NCI-H2029 treated with DMSO at 0.1 percent for 48 hours (cell line): ENCODE measurements at regions not wholly inside any gene's neighbourhood (a gene's known extent, or its start where the extent isn't known, plus 50 kb on each side); places are given as distances from the start of the nearest gene placed in this dataset.

ENCODE experiments used
- DNase-seq: peaks from one replicate; lab custom pipeline; 2025; lab: John Stamatoyannopoulos, UW

GRCh38 chr4:59855630-59856352 lies 1344.3 kb upstream of the ADGRL3 start:
- no peak for DNase-seq

- DNase-seq: no peak
These were observed 1331.1 kb upstream of the ADGRL3 start for GRCh38 chr4:59869056-59869455.

GRCh38 chr4:59869559-59869958 lies 1330.6 kb upstream of the ADGRL3 start:
- no peak for DNase-seq

- no peak for DNase-seq
These were observed 1318.5 kb upstream of the ADGRL3 start for GRCh38 chr4:59881632-59882031.

- no peak for DNase-seq
These were observed 1295.8 kb upstream of the ADGRL3 start for GRCh38 chr4:59904331-59904730.

GRCh38 chr4:59920416-59920815 lies 1279.7 kb upstream of the ADGRL3 start:
- DNase-seq: no peak

GRCh38 chr4:59925290-59925689 lies 1274.8 kb upstream of the ADGRL3 start:
- DNase-seq: no peak

DNA sequence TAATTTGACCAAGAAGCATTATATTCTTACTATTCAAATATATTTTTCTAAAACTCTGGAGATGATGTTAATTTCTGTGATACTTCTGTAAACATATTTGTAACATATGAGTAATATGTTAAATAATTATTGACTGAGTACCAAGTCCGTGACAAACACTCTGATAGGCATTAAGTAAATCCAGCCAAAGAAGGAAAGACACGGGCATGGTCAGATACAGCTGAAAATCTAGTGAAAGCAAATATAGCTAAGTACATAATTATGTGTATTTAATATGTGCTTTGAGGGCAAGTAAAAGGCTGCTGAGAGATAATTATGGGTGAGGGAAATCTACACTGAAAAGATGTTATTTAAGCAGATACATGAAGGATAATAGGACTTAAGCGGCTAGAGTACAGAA lies 1263.6 kb upstream of the ADGRL3 start:
- peak; percentile 13 for DNase-seq

- DNase-seq: no peak
These were observed 1262.0 kb upstream of the ADGRL3 start for GRCh38 chr4:59938166-59938565.

- DNase-seq: no peak
These were observed 1254.8 kb upstream of the ADGRL3 start for GRCh38 chr4:59945277-59945676.

DNA sequence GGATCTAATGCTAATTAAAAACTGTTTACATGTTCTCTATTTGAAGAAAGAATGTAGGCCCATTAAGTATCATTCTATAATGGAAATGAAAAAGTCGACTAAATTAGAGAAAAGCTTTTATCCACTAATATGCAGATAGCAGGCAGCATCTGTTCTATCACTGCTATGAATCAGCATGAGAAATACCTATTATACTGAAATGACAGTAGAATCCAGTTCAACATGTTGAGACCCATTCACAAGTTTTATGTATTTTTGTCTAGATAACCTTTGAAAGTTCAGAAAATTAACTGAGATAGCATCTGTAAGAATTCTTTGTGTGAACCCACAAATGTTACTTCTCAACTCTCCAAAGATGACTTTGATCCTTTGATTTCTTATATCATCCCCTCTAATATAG lies 1254.4 kb upstream of the ADGRL3 start:
- DNase-seq: no peak

DNA sequence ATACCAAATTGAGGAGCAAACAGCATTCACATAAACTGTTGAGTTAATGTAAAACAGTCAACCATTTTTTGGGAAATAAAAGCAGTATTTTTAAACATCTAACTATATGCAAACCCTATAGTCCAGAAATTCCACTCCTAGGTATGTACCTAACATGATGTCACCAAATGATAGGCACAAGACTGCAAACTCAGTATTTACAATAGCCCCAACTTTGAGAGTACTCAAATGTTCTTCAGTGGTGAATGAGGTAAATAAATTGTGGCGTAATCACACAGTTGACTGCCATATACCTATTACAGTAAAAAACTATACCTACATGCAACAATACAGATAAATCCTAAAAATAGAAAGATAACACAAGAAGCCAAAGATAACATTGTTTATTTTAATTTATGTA lies 1243.8 kb upstream of the ADGRL3 start:
- DNase-seq: no peak

GRCh38 chr4:59960143-59960542 lies 1240.0 kb upstream of the ADGRL3 start:
- no peak for DNase-seq

DNA sequence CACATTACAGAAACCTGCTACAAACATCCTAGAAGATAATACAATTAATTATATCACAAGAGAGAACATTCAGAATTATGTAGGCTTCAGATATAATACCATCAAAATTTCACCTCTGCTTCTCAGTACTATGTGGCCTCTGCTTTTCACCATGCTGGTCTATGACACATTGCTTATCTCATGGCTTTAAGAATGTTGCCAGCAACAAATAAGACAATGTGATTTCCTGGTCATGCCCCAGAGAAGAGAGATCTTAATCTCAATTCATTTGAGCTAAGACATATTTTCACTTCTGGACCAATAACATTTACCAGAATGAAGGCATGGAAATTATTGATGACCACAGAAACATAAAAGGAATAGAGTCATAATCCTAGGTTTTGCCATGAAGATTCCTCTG lies 1233.4 kb upstream of the ADGRL3 start:
- no peak for DNase-seq

- no peak for DNase-seq
These were observed 1231.3 kb upstream of the ADGRL3 start for GRCh38 chr4:59968796-59969195.

DNA sequence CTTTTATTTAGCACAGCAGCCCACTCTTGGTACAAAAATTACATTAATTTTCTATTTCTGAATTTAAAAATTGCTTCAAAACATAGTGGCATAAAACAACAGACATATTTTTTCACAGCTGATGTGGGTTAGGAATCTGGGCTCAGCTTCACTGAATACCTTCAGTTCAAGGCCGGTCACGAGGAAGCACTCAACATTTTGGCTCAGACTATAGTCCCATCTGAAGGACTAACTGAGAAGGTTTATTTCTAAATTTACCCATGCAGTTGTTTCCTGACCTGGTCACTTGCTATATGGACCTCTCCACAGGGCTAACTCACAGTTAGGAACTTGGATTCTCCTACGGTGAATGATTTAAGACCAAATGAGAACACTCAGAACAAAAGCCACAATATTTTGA lies 1230.2 kb upstream of the ADGRL3 start:
- no peak for DNase-seq

DNA sequence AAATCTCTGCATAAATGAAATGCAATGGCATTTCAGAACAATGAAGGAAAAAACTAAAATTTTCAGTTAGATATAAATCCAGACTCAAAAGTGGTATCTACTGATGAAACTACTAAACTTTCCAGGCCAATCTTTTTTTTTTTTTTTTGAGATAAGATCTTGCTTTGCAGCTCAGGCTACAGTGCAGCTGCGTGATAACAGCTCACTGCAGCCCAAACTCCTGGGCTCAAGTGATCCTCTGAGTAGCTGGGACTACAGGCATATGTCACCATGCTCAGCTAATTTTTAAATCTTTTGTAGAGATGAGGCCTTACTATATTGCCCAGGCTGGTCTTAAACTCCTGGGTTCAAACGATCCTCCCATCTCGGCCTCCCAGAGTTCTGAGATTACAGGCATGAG lies 1228.2 kb upstream of the ADGRL3 start:
- DNase-seq: no peak

DNA sequence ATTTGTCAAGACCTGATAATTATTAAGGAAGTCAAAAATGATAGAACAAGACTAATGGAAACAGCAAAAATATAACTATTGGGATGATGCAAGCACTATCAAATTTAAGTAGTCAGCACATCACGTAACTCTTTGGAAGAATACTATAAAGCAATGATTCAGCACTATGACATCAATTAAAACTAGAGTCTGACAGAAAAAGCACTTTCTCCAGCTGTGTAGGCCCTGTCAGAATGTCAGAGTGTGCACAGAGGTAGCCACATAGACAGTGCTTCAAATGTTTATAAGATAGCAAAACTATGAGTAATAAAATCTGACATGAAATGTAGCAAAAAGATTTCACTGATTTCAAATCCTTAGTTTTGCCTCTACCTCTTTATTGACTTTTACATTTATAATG lies 1226.6 kb upstream of the ADGRL3 start:
- DNase-seq: no peak

DNA sequence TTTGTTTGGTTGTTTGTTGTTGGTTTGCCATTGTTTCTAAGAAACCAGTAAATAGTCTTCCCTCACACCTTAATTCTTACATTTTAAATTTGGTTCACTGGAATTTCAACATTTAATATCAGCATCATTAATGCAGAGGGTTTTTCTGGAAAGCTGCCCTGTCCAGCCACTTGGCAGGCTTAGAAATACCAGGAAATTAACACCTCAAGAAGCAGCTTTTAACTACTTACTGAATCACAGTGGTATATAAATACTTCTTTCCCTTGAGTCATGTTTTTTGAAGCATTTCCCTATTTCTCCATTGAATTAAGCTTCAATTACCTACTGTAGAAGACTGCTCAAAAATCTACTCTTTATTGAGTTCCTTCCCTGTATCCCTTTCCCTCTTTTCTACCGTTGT lies 1221.1 kb upstream of the ADGRL3 start:
- DNase-seq: no peak

DNA sequence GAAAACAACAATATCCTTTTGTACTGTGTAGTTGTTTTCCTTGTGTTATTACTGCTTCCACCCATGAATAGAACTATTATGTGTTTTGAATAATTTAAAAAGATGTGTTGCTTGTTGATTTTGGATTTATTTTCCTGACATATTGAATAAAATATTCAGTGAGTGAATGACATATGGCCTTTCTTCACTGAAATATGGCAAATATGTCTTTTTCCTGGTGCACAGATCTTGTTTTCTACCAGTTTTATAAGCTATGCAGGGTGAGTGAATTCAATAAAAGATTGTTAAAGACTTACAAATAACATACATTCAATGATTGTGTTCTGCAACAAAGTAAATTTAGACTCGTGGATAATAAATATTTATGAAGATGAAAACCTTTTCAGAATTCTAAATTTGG lies 1216.3 kb upstream of the ADGRL3 start:
- no peak for DNase-seq

DNA sequence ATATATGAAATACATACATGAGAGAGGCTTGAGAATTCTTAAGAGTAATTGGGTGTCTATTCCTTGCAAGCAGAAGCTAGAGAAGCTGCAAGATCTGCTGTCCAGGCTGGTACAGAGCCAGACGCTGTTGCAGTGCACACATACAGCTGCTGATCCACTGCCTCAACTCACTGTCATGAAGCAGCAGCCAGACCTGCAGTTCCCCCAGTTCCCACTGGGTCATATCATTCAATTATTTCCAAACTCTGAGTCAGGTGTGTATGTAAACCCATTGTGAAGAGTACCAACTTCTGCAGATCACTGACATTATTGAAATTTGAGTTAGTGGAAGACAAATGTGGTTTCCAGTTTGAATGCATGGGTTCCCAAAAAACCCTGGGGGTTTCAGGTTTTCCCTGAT lies 1212.8 kb upstream of the ADGRL3 start:
- DNase-seq: no peak

DNA sequence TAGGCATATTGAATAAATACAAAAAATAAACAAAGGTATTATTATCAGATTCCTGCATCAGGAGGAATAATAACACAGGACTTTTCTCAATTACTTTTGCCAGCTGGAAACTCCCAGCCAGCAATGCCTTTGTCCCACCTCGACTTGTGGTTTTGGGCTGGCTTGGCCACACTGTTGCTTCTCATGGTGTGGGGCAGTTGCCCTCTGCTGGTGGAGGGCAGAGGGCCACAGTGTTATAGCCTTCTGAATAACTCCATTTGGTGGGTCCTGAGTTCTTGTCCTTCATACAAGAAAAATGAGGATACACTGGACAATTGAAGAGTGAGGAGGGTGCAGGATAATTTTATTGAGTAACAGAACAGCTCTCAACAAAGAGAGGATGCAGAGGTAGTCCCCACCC lies 1206.0 kb upstream of the ADGRL3 start:
- DNase-seq: no peak

DNA sequence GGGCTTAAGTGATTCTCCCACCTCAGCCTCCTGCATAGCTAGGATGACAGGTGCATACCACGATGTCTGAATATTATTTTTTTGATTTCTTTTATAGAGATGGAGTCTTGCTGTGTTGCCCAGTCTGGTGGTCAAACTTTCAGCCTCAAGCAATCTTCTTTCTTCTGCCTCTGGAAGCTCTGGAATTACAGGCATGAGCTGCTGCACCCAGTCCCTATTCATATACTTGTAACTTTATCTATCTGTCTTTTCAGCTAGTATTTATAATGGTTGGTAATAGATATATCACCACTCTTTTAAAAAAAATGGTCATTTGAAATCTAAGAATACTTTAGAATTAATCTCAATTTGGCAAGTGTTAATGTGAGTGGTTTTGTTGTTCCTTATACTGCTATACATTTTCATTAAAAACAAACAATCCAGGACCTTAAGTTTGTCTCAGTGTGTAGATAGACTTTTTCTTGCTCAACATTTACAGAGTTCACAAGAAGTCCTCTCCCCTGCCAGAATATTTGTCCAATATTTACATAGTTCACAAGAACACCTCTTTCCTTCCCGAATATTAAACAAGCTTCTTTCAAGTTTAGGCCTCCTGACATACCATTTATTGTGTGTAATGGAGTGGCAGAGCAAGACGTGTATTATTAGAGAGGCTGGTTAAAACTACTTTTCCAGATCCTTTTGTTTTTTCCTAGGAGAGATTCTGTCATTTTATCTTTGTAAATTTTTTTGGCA lies 1197.4 kb upstream of the ADGRL3 start:
- no peak for DNase-seq
